Naive thymus-derived CD8-positive, alpha-beta T cell (primary cell): ENCODE measurements at regions not wholly inside any gene's neighbourhood (a gene's known extent, or its start where the extent isn't known, plus 50 kb on each side); places are given as distances from the start of the nearest gene placed in this dataset.

Experiments
- ATAC-seq, 2 donors: fragments of 150-1000 bp; cut with Tn5 transposase in 1 of 2; sonication (Bioruptor Pico), chemical (Tn5 transposase) in 1 of 2; 1 replicate in 1 of 2; 2 replicates in 1 of 2; pipeline ENCODE4 v1.10.0; 2021; ENCODE audit warnings: mild to moderate bottlenecking in 2 of 2, moderate library complexity in 2 of 2
- POLR2A ChIA-PET: fragments of 350-600 bp; sonication (Branson Sonifier 250); formaldehyde crosslinking; loops from one replicate; lab custom pipeline; 2021; ENCODE audit warnings: antibody characterized with exemption; lab: Charles Lee
- DNase-seq, 10 donors: peaks; one replicate each; pipeline versions ENCODE4 v3.0.0 to v3.0.0-alpha.2; 2020 to 2022
- H3K27ac Mint-ChIP-seq, 10 donors: one replicate each; pipeline ENCODE4 v1.8.0; 2020 to 2022; ENCODE audit warnings: mild to moderate bottlenecking in 10 of 10, mixed read lengths in 10 of 10, moderate library complexity in 4 of 10, inconsistent platforms in 1 of 10
- H3K27me3 Mint-ChIP-seq, 5 donors: one replicate each; pipeline ENCODE4 v1.8.0; 2021 to 2022; ENCODE audit warnings: mixed read lengths in 5 of 5
- H3K36me3 Mint-ChIP-seq, 3 donors: one replicate each; pipeline ENCODE4 v1.8.0; 2020 to 2022; ENCODE audit warnings: mixed read lengths in 3 of 3, mild to moderate bottlenecking in 2 of 3, inconsistent platforms in 1 of 3
- H3K4me1 Mint-ChIP-seq, 4 donors: one replicate each; pipeline ENCODE4 v1.8.0; 2021 to 2022; ENCODE audit warnings: mixed read lengths in 4 of 4
- H3K4me3 Mint-ChIP-seq, 10 donors: one replicate each; pipeline ENCODE4 v1.8.0; 2020 to 2022; ENCODE audit warnings: mild to moderate bottlenecking in 10 of 10, mixed read lengths in 10 of 10, moderate library complexity in 6 of 10, inconsistent platforms in 1 of 10
- H3K9me3 Mint-ChIP-seq, 9 donors: one replicate each; pipeline ENCODE4 v1.8.0; 2020 to 2022; ENCODE audit warnings: mixed read lengths in 9 of 9, mild to moderate bottlenecking in 3 of 9, inconsistent platforms in 1 of 9, moderate library complexity in 1 of 9

- Mint-ChIP-seq H3K4me1 (peaks cover 0 to 7% (median 0%) of the 10 kb centered on the region in 4 donors), H3K27ac (no peak overlapping the region), H3K27me3 (peaks cover 0 to 13% (median 2%) of the 10 kb centered on the region in 5 donors), H3K4me3 (no peak overlapping the region), H3K36me3 (peaks cover 0 to 17% (median 0%) of the 10 kb centered on the region in 3 donors), H3K9me3 (peaks cover 0 to 25% (median 18%) of the 10 kb centered on the region in 9 donors)
- POLR2A ChIA-PET, result no interaction called here
- no peak for DNase-seq
- no peak for ATAC-seq
Observed at GRCh38 chr1:221227872-221228337, 348.7 kb downstream of the HLX start.

- H3K4me1 Mint-ChIP-seq, result peaks cover 0 to 7% (median 0%) of the 10 kb centered on the region in 4 donors
- no peak overlapping the region for H3K4me3 Mint-ChIP-seq
- H3K27me3 Mint-ChIP-seq, result peaks cover 0 to 13% (median 2%) of the 10 kb centered on the region in 5 donors
- no peak for ATAC-seq
- DNase-seq, result no peak
- H3K27ac Mint-ChIP-seq, result no peak overlapping the region
- H3K36me3 Mint-ChIP-seq, result peaks cover 0 to 12% (median 0%) of the 10 kb centered on the region in 3 donors
- POLR2A ChIA-PET, result no interaction called here
- H3K9me3 Mint-ChIP-seq, result peaks cover 0 to 19% (median 13%) of the 10 kb centered on the region in 9 donors
Observed at GRCh38 chr1:221228594-221228993, 349.4 kb downstream of the HLX start.

GRCh38 chr1:221230605-221231004 is 351.4 kb downstream of the HLX start:
- no peak overlapping the region for H3K4me3 Mint-ChIP-seq
- POLR2A ChIA-PET, result no interaction called here

GRCh38 chr1:221234791-221235190 is 355.5 kb downstream of the HLX start:
- POLR2A ChIA-PET, result no interaction called here
- Mint-ChIP-seq H3K4me3 (no peak overlapping the region), H3K36me3 (no peaks in the 10 kb centered on the region)

More at GRCh38 chr1:221230605-221231004, 351.4 kb downstream of the HLX start:
- H3K36me3 Mint-ChIP-seq, result no peaks in the 10 kb centered on the region
- H3K27ac Mint-ChIP-seq, result no peak overlapping the region
- ATAC-seq (no peak), DNase-seq (no peak)
- peaks cover 0 to 2% (median 0%) of the 10 kb centered on the region in 9 donors for H3K9me3 Mint-ChIP-seq
- peaks cover 0 to 13% (median 2%) of the 10 kb centered on the region in 5 donors for H3K27me3 Mint-ChIP-seq
- peaks cover 0 to 7% (median 0%) of the 10 kb centered on the region in 4 donors for H3K4me1 Mint-ChIP-seq

GRCh38 chr1:221237587-221237986 is 358.3 kb downstream of the HLX start:
- Mint-ChIP-seq H3K4me1 (no peaks in the 10 kb centered on the region), H3K36me3 (no peaks in the 10 kb centered on the region), H3K27ac (no peak overlapping the region), H3K9me3 (peaks cover 0 to 1% (median 0%) of the 10 kb centered on the region in 9 donors), H3K27me3 (peaks cover 0 to 3% (median 1%) of the 10 kb centered on the region in 5 donors), H3K4me3 (no peak overlapping the region)
- DNase-seq, result no peak
- POLR2A ChIA-PET, result no interaction called here
- no peak for ATAC-seq

More at GRCh38 chr1:221234791-221235190, 355.5 kb downstream of the HLX start:
- Mint-ChIP-seq H3K27me3 (peaks cover 0 to 2% (median 0%) of the 10 kb centered on the region in 5 donors), H3K27ac (no peak overlapping the region), H3K4me1 (no peaks in the 10 kb centered on the region), H3K9me3 (peaks cover 0 to 1% (median 0%) of the 10 kb centered on the region in 9 donors)
- ATAC-seq (no peak), DNase-seq (no peak)

- POLR2A ChIA-PET, result no interaction called here
- Mint-ChIP-seq H3K27ac (no peak overlapping the region), H3K4me3 (no peak overlapping the region), H3K4me1 (no peaks in the 10 kb centered on the region), H3K36me3 (no peaks in the 10 kb centered on the region), H3K27me3 (peaks cover 0 to 6% (median 4%) of the 10 kb centered on the region in 5 donors), H3K9me3 (peaks cover 0 to 1% (median 0%) of the 10 kb centered on the region in 9 donors)
- ATAC-seq (no peak), DNase-seq (no peak)
Observed at GRCh38 chr1:221239181-221239580, 359.9 kb downstream of the HLX start.

GRCh38 chr1:221239792-221240191 is 360.5 kb downstream of the HLX start:
- Mint-ChIP-seq H3K4me3 (no peak overlapping the region), H3K27me3 (peaks cover 0 to 6% (median 4%) of the 10 kb centered on the region in 5 donors), H3K27ac (no peak overlapping the region), H3K4me1 (no peaks in the 10 kb centered on the region), H3K9me3 (peaks cover 0 to 1% (median 0%) of the 10 kb centered on the region in 9 donors), H3K36me3 (no peaks in the 10 kb centered on the region)
- POLR2A ChIA-PET, result no interaction called here
- ATAC-seq (no peak), DNase-seq (no peak)

GRCh38 chr1:221240690-221241089 is 361.4 kb downstream of the HLX start:
- H3K36me3 Mint-ChIP-seq, result no peaks in the 10 kb centered on the region
- no peak overlapping the region for H3K27ac Mint-ChIP-seq
- no peak overlapping the region for H3K4me3 Mint-ChIP-seq
- peaks cover 0 to 10% (median 6%) of the 10 kb centered on the region in 5 donors for H3K27me3 Mint-ChIP-seq
- peaks cover 0 to 1% (median 0%) of the 10 kb centered on the region in 9 donors for H3K9me3 Mint-ChIP-seq
- ATAC-seq (no peak), DNase-seq (no peak)
- POLR2A ChIA-PET, result no interaction called here
- H3K4me1 Mint-ChIP-seq, result no peaks in the 10 kb centered on the region

GRCh38 chr1:221241157-221241556 is 361.9 kb downstream of the HLX start:
- DNase-seq (no peak), ATAC-seq (no peak)
- no peaks in the 10 kb centered on the region for H3K4me1 Mint-ChIP-seq
- POLR2A ChIA-PET, result no interaction called here
- H3K27ac Mint-ChIP-seq, result no peak overlapping the region
- H3K9me3 Mint-ChIP-seq, result peaks cover 0 to 1% (median 0%) of the 10 kb centered on the region in 9 donors
- no peaks in the 10 kb centered on the region for H3K36me3 Mint-ChIP-seq
- H3K4me3 Mint-ChIP-seq, result no peak overlapping the region
- peaks cover 0 to 8% (median 6%) of the 10 kb centered on the region in 5 donors for H3K27me3 Mint-ChIP-seq

- no peak for DNase-seq
- Mint-ChIP-seq H3K27ac (no peak overlapping the region), H3K36me3 (no peaks in the 10 kb centered on the region), H3K27me3 (peaks cover 0 to 8% (median 6%) of the 10 kb centered on the region in 5 donors), H3K9me3 (peaks cover 0 to 1% (median 0%) of the 10 kb centered on the region in 9 donors), H3K4me3 (no peak overlapping the region), H3K4me1 (no peaks in the 10 kb centered on the region)
- POLR2A ChIA-PET, result no interaction called here
- ATAC-seq, result no peak
Observed at GRCh38 chr1:221241592-221241991, 362.3 kb downstream of the HLX start.

- Mint-ChIP-seq H3K36me3 (no peaks in the 10 kb centered on the region), H3K4me1 (no peaks in the 10 kb centered on the region), H3K9me3 (peaks cover 0 to 1% (median 0%) of the 10 kb centered on the region in 9 donors), H3K4me3 (no peak overlapping the region), H3K27me3 (peaks cover 0 to 13% (median 6%) of the 10 kb centered on the region in 5 donors), H3K27ac (no peak overlapping the region)
- ATAC-seq, result no peak
- POLR2A ChIA-PET, result no interaction called here
- DNase-seq, result no peak
Observed at GRCh38 chr1:221246067-221246466, 366.8 kb downstream of the HLX start.

- Mint-ChIP-seq H3K27ac (no peak overlapping the region), H3K27me3 (peaks cover 4 to 13% (median 7%) of the 10 kb centered on the region in 5 donors), H3K36me3 (no peaks in the 10 kb centered on the region), H3K4me3 (no peak overlapping the region), H3K4me1 (no peaks in the 10 kb centered on the region), H3K9me3 (peaks cover 0 to 1% (median 0%) of the 10 kb centered on the region in 9 donors)
- ATAC-seq (no peak), DNase-seq (no peak)
- POLR2A ChIA-PET, result no interaction called here
Observed at GRCh38 chr1:221246628-221247415, 367.6 kb downstream of the HLX start.

GRCh38 chr1:221251580-221251979 is 372.3 kb downstream of the HLX start:
- Mint-ChIP-seq H3K27me3 (peaks cover 2 to 8% (median 4%) of the 10 kb centered on the region in 5 donors), H3K4me3 (no peak overlapping the region), H3K4me1 (no peaks in the 10 kb centered on the region), H3K9me3 (peaks cover 0 to 17% (median 2%) of the 10 kb centered on the region in 9 donors), H3K27ac (no peak overlapping the region), H3K36me3 (peaks cover 0 to 10% (median 0%) of the 10 kb centered on the region in 3 donors)
- ATAC-seq, result no peak
- no peak for DNase-seq
- POLR2A ChIA-PET, result no interaction called here
